Epithelial cell of esophagus (primary cell): ENCODE measurements at regions not wholly inside any gene's neighbourhood (a gene's known extent, or its start where the extent isn't known, plus 50 kb on each side); places are given as distances from the start of the nearest gene placed in this dataset.
"Not testable (repeated sequence)": the region's sequence is repeated elsewhere in the genome, so short reads cannot be mapped to it uniquely, and the experiment has no call there.

Source experiments
- DNase-seq: peaks from one replicate; pipeline ENCODE4 v3.0.0; 2010; ENCODE audit warnings: low read depth
- H3K4me3 ChIP-seq: 2 replicates; pipeline ENCODE4 v1.5.1; 2011; ENCODE audit warnings: mild to moderate bottlenecking, low read length, control low read depth
- CTCF ChIP-seq: IDR thresholded peaks from 2 replicates; pipeline ENCODE4 v1.5.1; 2011; ENCODE audit warnings: low read depth, mild to moderate bottlenecking, low read length, control low read depth, inconsistent platforms; ENCODE audit not compliant: insufficient read depth; ENCODE audit errors: missing control alignments

- no peak for TF ChIP-seq CTCF
- H3K4me3 ChIP-seq: no peak overlapping the region
- DNase-seq: no peak
Measured at GRCh38 chr1:67496329-67496728, 66.1 kb upstream of the SERBP1 start.

DNA sequence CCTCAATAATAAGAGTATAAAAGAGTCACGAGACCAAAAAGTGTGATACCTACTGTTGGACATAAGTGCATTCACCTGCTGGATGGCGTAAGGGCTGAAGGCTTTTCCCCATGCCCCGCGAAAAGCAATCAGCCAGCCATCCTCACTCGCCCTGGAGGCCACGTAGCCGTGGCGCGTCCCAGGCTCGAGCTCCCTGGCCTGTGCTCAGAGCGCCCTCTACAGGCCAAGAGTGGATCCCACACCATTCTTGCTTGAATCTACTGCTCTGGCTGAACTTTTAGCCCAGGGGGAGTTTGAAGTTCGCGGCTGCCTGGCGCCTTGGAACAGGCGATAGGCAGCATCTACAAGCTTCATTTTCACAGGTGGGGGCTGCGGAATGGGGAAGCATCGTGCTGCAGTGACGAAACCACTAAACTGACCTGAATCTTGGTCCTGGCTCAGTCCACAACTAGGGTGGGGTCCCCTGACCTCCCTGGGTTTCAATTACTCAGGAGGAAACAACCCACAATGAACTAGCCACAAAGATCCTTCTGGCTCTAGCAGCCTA is 70.3 kb upstream of the SERBP1 start:
- no peak overlapping the region for H3K4me3 ChIP-seq
- DNase-seq: peak; percentile 88

GRCh38 chr1:67503974-67504373 is 73.8 kb upstream of the SERBP1 start:
- no peak for DNase-seq
- H3K4me3 ChIP-seq: no peak overlapping the region
- no peak for TF ChIP-seq CTCF

More for the DNA sequence above, 70.3 kb upstream of the SERBP1 start:
- peak; percentile 99 for TF ChIP-seq CTCF

GRCh38 chr1:67513392-67514294 is 83.4 kb upstream of the SERBP1 start:
- DNase-seq, H3K4me3 ChIP-seq: not testable (repeated sequence)

- no peak overlapping the region for H3K4me3 ChIP-seq
- DNase-seq: no peak
Measured at GRCh38 chr1:67514300-67514699, 84.1 kb upstream of the SERBP1 start.

DNA sequence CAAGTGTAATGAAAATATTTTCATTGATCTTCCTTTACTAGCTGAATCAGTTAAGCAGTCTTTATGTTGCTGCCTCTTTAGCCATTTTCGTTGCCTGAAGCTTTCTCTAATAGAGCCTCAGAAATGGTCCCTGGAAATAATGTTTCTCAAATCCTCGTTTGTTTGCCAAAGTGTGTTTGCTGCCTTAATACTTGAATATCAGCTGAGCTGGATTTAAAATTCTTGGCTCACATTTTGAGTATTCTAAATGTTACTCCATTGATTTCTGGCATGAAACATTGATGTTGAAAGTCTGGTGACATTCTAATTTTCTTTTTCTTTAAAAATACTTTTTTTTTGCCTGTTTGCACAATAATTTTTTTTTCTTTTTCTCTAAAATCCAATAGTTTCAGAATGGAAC is 84.6 kb upstream of the SERBP1 start:
- no peak for DNase-seq
- H3K4me3 ChIP-seq: no peak overlapping the region
- TF ChIP-seq CTCF: no peak

More at GRCh38 chr1:67514300-67514699, 84.1 kb upstream of the SERBP1 start:
- TF ChIP-seq CTCF: no peak

DNA sequence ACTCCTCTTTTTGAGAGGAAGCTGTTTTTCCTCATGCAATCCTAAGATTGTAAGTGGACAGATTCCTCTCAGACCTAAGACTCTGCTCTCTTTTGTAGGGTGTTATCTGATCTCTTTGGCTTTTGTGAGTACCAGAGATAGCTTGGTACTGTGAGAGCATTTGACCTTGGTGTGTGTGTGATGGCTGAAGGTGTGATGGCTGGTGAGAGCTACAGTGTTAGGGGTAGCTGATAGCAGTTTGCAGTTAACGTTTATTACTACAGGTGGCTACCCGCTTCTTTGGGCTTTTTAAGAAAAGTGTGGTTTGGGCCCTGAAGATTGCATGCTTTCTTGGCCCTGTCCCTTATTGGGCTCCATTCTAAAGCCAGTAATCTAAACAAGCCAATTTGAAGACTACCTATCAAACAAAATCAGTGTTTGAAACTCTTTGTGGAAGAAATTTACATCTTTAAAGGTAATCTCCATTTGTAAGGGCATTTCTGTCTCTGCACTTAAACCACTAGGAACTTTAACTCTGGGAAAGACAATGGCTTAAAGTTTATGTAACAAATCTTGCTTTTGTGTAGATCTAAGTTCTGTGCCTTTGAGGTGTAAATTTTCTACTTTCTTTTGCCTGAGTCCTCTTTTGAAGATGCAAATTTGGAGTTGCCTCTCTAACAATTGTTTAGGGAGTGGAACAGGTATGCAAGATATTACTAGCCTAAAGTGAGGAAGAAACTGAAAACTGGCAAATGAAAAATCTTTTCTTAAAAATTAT is 85.3 kb upstream of the SERBP1 start:
- no peak for DNase-seq
- no peak overlapping the region for H3K4me3 ChIP-seq
- no peak for TF ChIP-seq CTCF
